ENCODE measurements at regions not wholly inside any gene's neighbourhood (a gene's known extent, or its start where the extent isn't known, plus 50 kb on each side); places are given as distances from the start of the nearest gene placed in this dataset.

GRCh38 chr1:29779146-29779545, 542.8 kb downstream of the PTPRU start:
- Histone ChIP-seq H3K27ac (no peak overlapping the region), H3K4me3 (no peak overlapping the region), H3K27me3 (replicated peaks in 1 of 7) (peaks cover 0 to 36% (median 5%) of the 10 kb centered on the region in 7 donors), H3K9me3 (peaks cover 0 to 16% (median 13%) of the 10 kb centered on the region in 8 donors), H3K4me1 (no peaks in the 10 kb centered on the region), H3K36me3 (no peaks in the 10 kb centered on the region)
- 81 to 87% (median 83%) methylated on average over 5 of the region's 5 CpGs for WGBS, 5 donors
- no peak for DNase-seq
- TF ChIP-seq CTCF (IDR thresholded peaks at IDR 0.05 in 8 of 11, conservative IDR thresholded peaks at IDR 0.05 in 3 of 11) (no peak), POLR2AphosphoS5 (IDR thresholded peaks at IDR 0.05) (no peak), POLR2A (IDR thresholded peaks at IDR 0.05) (no peak)
- intact Hi-C loops (cut with DNase I; ENCODE audit: low total_unique reads), result no loop called here

- intact Hi-C loops (cut with DNase I; ENCODE audit: low total_unique reads), result no loop called here
- TF ChIP-seq POLR2A (IDR thresholded peaks at IDR 0.05) (no peak), CTCF (IDR thresholded peaks at IDR 0.05 in 8 of 11, conservative IDR thresholded peaks at IDR 0.05 in 3 of 11) (no peak), POLR2AphosphoS5 (IDR thresholded peaks at IDR 0.05) (no peak)
- no peaks in the 10 kb centered on the region for H3K4me1 ChIP-seq
- H3K27me3 ChIP-seq (replicated peaks in 1 of 7), result peaks cover 0 to 21% (median 3%) of the 10 kb centered on the region in 7 donors
- no peaks in the 10 kb centered on the region for H3K36me3 ChIP-seq
- DNase-seq, result no peak
- H3K9me3 ChIP-seq, result peaks cover 0 to 16% (median 13%) of the 10 kb centered on the region in 8 donors
- WGBS, 5 donors, result 73 to 80% (median 75%) methylated on average over 2 of the region's 2 CpGs
- H3K27ac ChIP-seq, result no peak overlapping the region
- H3K4me3 ChIP-seq, result no peak overlapping the region
Observed at GRCh38 chr1:29777522-29777921, 541.2 kb downstream of the PTPRU start.

DNA sequence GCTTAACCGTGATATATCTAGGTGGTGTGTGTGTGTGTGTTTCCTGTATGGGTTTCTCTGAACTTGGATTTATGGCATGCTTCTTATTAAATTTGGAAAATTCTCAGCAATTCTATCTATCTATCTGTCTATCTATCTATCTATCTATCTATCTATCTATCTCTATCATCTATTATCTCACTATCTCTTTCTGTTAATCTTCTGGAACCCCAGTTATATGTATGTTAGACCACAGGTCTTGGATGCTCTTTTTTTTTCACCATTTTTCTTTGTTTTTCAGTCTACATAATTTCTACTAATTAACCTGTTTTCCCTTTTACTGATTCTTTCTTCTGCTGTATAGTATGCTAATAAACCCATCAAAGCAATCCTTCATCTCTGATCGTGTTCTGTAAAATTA, 538.0 kb downstream of the PTPRU start:
- no peak overlapping the region for H3K4me3 ChIP-seq
- H3K9me3 ChIP-seq, result peaks cover 0 to 16% (median 13%) of the 10 kb centered on the region in 8 donors
- H3K36me3 ChIP-seq, result no peaks in the 10 kb centered on the region
- no peaks in the 10 kb centered on the region for H3K4me1 ChIP-seq
- DNase-seq, result no peak
- no peak overlapping the region for H3K27ac ChIP-seq
- H3K27me3 ChIP-seq (replicated peaks in 1 of 7), result peaks cover 0 to 13% (median 0%) of the 10 kb centered on the region in 7 donors
- no peak for TF ChIP-seq POLR2A (IDR thresholded peaks at IDR 0.05)
- no peak for TF ChIP-seq POLR2AphosphoS5 (IDR thresholded peaks at IDR 0.05)
- no peak for TF ChIP-seq CTCF (IDR thresholded peaks at IDR 0.05 in 8 of 11, conservative IDR thresholded peaks at IDR 0.05 in 3 of 11)
- intact Hi-C loops (cut with DNase I; ENCODE audit: low total_unique reads), result no loop called here
- 89 to 97% (median 93%) methylated on average over 2 of the region's 2 CpGs for WGBS, 5 donors

DNA sequence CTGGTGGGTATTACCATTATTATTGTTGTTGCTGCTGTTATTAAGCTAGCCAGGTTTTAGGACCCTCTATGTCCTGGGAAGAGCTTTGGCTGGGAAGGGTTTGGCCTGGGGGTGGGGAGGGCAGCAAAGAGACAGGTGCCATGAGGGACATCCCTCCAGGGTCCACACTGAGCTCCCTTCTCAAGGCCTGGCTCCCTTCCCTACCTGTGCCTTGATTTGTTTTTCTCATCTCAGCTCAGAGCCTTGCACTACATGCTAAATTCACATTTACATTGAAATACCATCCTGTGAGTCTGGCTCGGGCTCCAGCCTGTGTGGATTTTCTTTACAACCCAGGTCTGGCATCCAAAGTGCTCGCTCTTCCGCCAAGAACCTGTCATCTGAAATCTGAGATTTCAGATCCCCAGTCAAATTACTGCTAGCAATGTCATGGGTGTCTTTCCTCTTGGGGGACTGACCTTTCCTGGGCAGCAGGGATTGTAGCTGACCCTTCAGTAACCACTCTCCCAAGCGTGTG, 536.3 kb downstream of the PTPRU start:
- peaks cover 0 to 16% (median 13%) of the 10 kb centered on the region in 8 donors for H3K9me3 ChIP-seq
- H3K36me3 ChIP-seq, result no peaks in the 10 kb centered on the region
- TF ChIP-seq CTCF (IDR thresholded peaks at IDR 0.05 in 8 of 11, conservative IDR thresholded peaks at IDR 0.05 in 3 of 11) (no peak), POLR2AphosphoS5 (IDR thresholded peaks at IDR 0.05) (no peak), POLR2A (IDR thresholded peaks at IDR 0.05) (no peak)
- H3K4me3 ChIP-seq, result no peak overlapping the region
- H3K27me3 ChIP-seq (replicated peaks in 1 of 7), result peaks cover 0 to 15% (median 0%) of the 10 kb centered on the region in 7 donors
- H3K27ac ChIP-seq, result no peak overlapping the region
- 60 to 75% (median 66%) methylated on average over 4 of the region's 4 CpGs for WGBS, 5 donors
- no peaks in the 10 kb centered on the region for H3K4me1 ChIP-seq
- DNase-seq, result no peak
- intact Hi-C loops (cut with DNase I; ENCODE audit: low total_unique reads), result no loop called here

Data from spleen (tissue), 11 donors.